ENCODE measurements at regions not wholly inside any gene's neighbourhood (a gene's known extent, or its start where the extent isn't known, plus 50 kb on each side); places are given as distances from the start of the nearest gene placed in this dataset.

- Histone ChIP-seq H3K27me3 (ENCODE audit: control insufficient read depth, insufficient read depth, low read length) (no peaks in the 10 kb centered on the region), H3K36me3 (ENCODE audit: control insufficient read depth, insufficient read depth, low read length) (no peaks in the 10 kb centered on the region), H3K4me3 (ENCODE audit: low read depth, low read length) (no peak overlapping the region)
- ChIA-PET CTCF (no interaction called here), POLR2A (no interaction called here)
- no peak for TF ChIP-seq CTCF (IDR thresholded peaks at IDR 0.05; ENCODE audit: insufficient read depth, low read depth, low read length)
- no peak for DNase-seq (ENCODE audit: low read depth)
These were observed 331.2 kb upstream of the FBXO33 start for GRCh38 chr14:39763402-39763890.

- Histone ChIP-seq H3K36me3 (ENCODE audit: control insufficient read depth, insufficient read depth, low read length) (no peaks in the 10 kb centered on the region), H3K4me3 (ENCODE audit: low read depth, low read length) (no peak overlapping the region), H3K27me3 (ENCODE audit: control insufficient read depth, insufficient read depth, low read length) (no peaks in the 10 kb centered on the region)
- DNase-seq (ENCODE audit: low read depth): no peak
- POLR2A ChIA-PET: no interaction called here
- CTCF ChIA-PET: no interaction called here
- no peak for TF ChIP-seq CTCF (IDR thresholded peaks at IDR 0.05; ENCODE audit: insufficient read depth, low read depth, low read length)
These were observed 330.6 kb upstream of the FBXO33 start for GRCh38 chr14:39762576-39763401.

GRCh38 chr14:39755269-39755878 lies 323.1 kb upstream of the FBXO33 start:
- ChIA-PET CTCF (no interaction called here), POLR2A (no interaction called here)
- no peak overlapping the region for H3K4me3 ChIP-seq (ENCODE audit: low read depth, low read length)
- H3K36me3 ChIP-seq (ENCODE audit: control insufficient read depth, insufficient read depth, low read length): no peaks in the 10 kb centered on the region
- DNase-seq (ENCODE audit: low read depth): no peak
- no peak for TF ChIP-seq CTCF (IDR thresholded peaks at IDR 0.05; ENCODE audit: insufficient read depth, low read depth, low read length)
- no peaks in the 10 kb centered on the region for H3K27me3 ChIP-seq (ENCODE audit: control insufficient read depth, insufficient read depth, low read length)

GRCh38 chr14:39740454-39740853 lies 308.2 kb upstream of the FBXO33 start:
- no peak for DNase-seq (ENCODE audit: low read depth)
- ChIA-PET CTCF (no interaction called here), POLR2A (no interaction called here)
- Histone ChIP-seq H3K4me3 (ENCODE audit: low read depth, low read length) (no peak overlapping the region), H3K36me3 (ENCODE audit: control insufficient read depth, insufficient read depth, low read length) (no peaks in the 10 kb centered on the region), H3K27me3 (ENCODE audit: control insufficient read depth, insufficient read depth, low read length) (no peaks in the 10 kb centered on the region)
- TF ChIP-seq CTCF (IDR thresholded peaks at IDR 0.05; ENCODE audit: insufficient read depth, low read depth, low read length): no peak

- CTCF ChIA-PET: no interaction called here
- POLR2A ChIA-PET: no interaction called here
- no peaks in the 10 kb centered on the region for H3K36me3 ChIP-seq (ENCODE audit: control insufficient read depth, insufficient read depth, low read length)
- H3K27me3 ChIP-seq (ENCODE audit: control insufficient read depth, insufficient read depth, low read length): no peaks in the 10 kb centered on the region
- no peak for DNase-seq (ENCODE audit: low read depth)
- no peak overlapping the region for H3K4me3 ChIP-seq (ENCODE audit: low read depth, low read length)
- TF ChIP-seq CTCF (IDR thresholded peaks at IDR 0.05; ENCODE audit: insufficient read depth, low read depth, low read length): no peak
These were observed 307.6 kb upstream of the FBXO33 start for GRCh38 chr14:39739796-39740195.
